GM23338 (cell line): ENCODE measurements at regions not wholly inside any gene's neighbourhood (a gene's known extent, or its start where the extent isn't known, plus 50 kb on each side); places are given as distances from the start of the nearest gene placed in this dataset.

Experiments
- ATAC-seq: fragments of 200-7000 bp; cut with Tn5 transposase; 3 replicates; pipeline ENCODE4 v1.9.1; 2020
- DNase-seq: peaks from one replicate; pipeline ENCODE4 v3.0.0-alpha.2; 2015; ENCODE audit warnings: low spot score
- H2AFZ ChIP-seq: fragments of 200-600 bp; sonication (generic); 2 replicates; pipeline ENCODE4 v1.8.0; 2016; ENCODE audit warnings: antibody characterized with exemption, mild to moderate bottlenecking, moderate library complexity
- H3F3A ChIP-seq: fragments of 200-600 bp; sonication (generic); replicated peaks from 2 replicates; pipeline ENCODE4 v1.8.0; 2017; ENCODE audit warnings: antibody characterized with exemption, mixed run types, low read depth
- H3K27ac ChIP-seq: fragments of 200-600 bp; sonication (generic); 2 replicates; pipeline ENCODE4 v1.6.1; 2016; ENCODE audit warnings: low read depth
- H3K27me3 ChIP-seq: fragments of 200-600 bp; sonication (generic); 2 replicates; pipeline ENCODE4 v1.8.0; 2016; ENCODE audit warnings: mild to moderate bottlenecking, mixed run types, moderate library complexity; ENCODE audit not compliant: insufficient read depth
- H3K36me3 ChIP-seq: fragments of 200-600 bp; sonication (generic); 2 replicates; pipeline ENCODE4 v1.8.0; 2016; ENCODE audit warnings: mild to moderate bottlenecking; ENCODE audit not compliant: insufficient read depth
- H3K4me1 ChIP-seq: fragments of 200-600 bp; sonication (generic); 2 replicates; pipeline ENCODE4 v1.8.0; 2016; ENCODE audit warnings: mild to moderate bottlenecking, moderate library complexity; ENCODE audit not compliant: insufficient read depth
- H3K4me2 ChIP-seq: fragments of 200-600 bp; sonication (generic); 2 replicates; pipeline ENCODE4 v1.7.1; 2017; ENCODE audit warnings: mixed run types
- H3K4me3 ChIP-seq: fragments of 200-600 bp; sonication (generic); 2 replicates; pipeline ENCODE4 v1.6.1; 2016; ENCODE audit warnings: mixed run types
- H3K79me2 ChIP-seq: fragments of 200-600 bp; sonication (generic); replicated peaks from 2 replicates; pipeline ENCODE4 v1.8.0; 2017; ENCODE audit warnings: mild to moderate bottlenecking; ENCODE audit not compliant: insufficient read depth
- H3K9me2 ChIP-seq: fragments of 200-600 bp; sonication (generic); 2 replicates; pipeline ENCODE4 v1.8.0; 2017; ENCODE audit not compliant: insufficient read depth
- H4K20me1 ChIP-seq: fragments of 200-600 bp; sonication (generic); replicated peaks from 2 replicates; pipeline ENCODE4 v1.8.0; 2017; ENCODE audit warnings: mild to moderate bottlenecking; ENCODE audit not compliant: insufficient read depth
- H3K27ac Mint-ChIP-seq: 2 replicates; pipeline ENCODE4 v1.8.0; 2020; ENCODE audit warnings: inconsistent platforms, mild to moderate bottlenecking, moderate library complexity, mixed read lengths
- H3K27me3 Mint-ChIP-seq: 3 replicates; pipeline ENCODE4 v1.8.0; 2022; ENCODE audit warnings: low read depth, mild to moderate bottlenecking, moderate library complexity, mixed read lengths, inconsistent platforms; ENCODE audit not compliant: insufficient read depth, poor library complexity
- H3K36me3 Mint-ChIP-seq: 3 replicates; pipeline ENCODE4 v1.8.0; 2021; ENCODE audit warnings: low read depth, mild to moderate bottlenecking, inconsistent platforms, moderate library complexity, mixed read lengths
- H3K4me1 Mint-ChIP-seq: 3 replicates; pipeline ENCODE4 v1.8.0; 2020; ENCODE audit warnings: mild to moderate bottlenecking, inconsistent platforms, mixed read lengths
- H3K4me3 Mint-ChIP-seq: 3 replicates; pipeline ENCODE4 v1.8.0; 2021; ENCODE audit warnings: moderate library complexity, mild to moderate bottlenecking, inconsistent platforms, mixed read lengths
- H3K9me3 Mint-ChIP-seq: 3 replicates; pipeline ENCODE4 v1.8.0; 2020; ENCODE audit warnings: moderate library complexity, mild to moderate bottlenecking, inconsistent platforms, mixed read lengths
- CREB1 ChIP-seq: fragments of 250-450 bp; sonication (Bioruptor Pico); IDR thresholded peaks from 2 replicates; pipeline ENCODE4 v1.5.0; 2020; ENCODE audit warnings: low read depth, mild to moderate bottlenecking, moderate library complexity
- CTCF ChIP-seq, 2 experiments: fragments of 200-600 bp in 1 of 2; sonication (generic) in 1 of 2; conservative IDR thresholded peaks; 2 replicates each; pipeline versions ENCODE4 v1.5.1 to v1.6.1; 2016 to 2017; ENCODE audit warnings: antibody characterized with exemption in 2 of 2, low read depth in 2 of 2, mild to moderate bottlenecking in 2 of 2, moderate library complexity in 1 of 2
- ETS1 ChIP-seq: IDR thresholded peaks from 2 replicates; pipeline ENCODE4 v1.6.1; 2016; ENCODE audit warnings: antibody characterized with exemption
- EZH2phosphoT487 ChIP-seq: fragments of 200-600 bp; sonication (generic); IDR thresholded peaks from one replicate; pipeline ENCODE4 v1.8.1; 2018; ENCODE audit warnings: antibody characterized with exemption; ENCODE audit not compliant: unreplicated experiment
- JUNB ChIP-seq: IDR thresholded peaks from one replicate; pipeline ENCODE4 v1.6.1; 2016; ENCODE audit warnings: antibody characterized with exemption; ENCODE audit not compliant: unreplicated experiment
- NANOG ChIP-seq: IDR thresholded peaks from 2 replicates; pipeline ENCODE4 v1.6.1; 2016; ENCODE audit warnings: antibody characterized with exemption, borderline replicate concordance
- POLR2AphosphoS5 ChIP-seq: IDR thresholded peaks from 2 replicates; pipeline ENCODE4 v1.6.1; 2016; ENCODE audit warnings: antibody characterized with exemption, low read depth
- REST ChIP-seq: IDR thresholded peaks from one replicate; pipeline ENCODE4 v1.6.1; 2018; ENCODE audit warnings: antibody characterized with exemption; ENCODE audit not compliant: unreplicated experiment
- STAT1 ChIP-seq: IDR thresholded peaks from one replicate; pipeline ENCODE4 v1.6.1; 2016; ENCODE audit warnings: antibody characterized with exemption; ENCODE audit not compliant: unreplicated experiment
- ZNF114 ChIP-seq: fragments of 250-450 bp; sonication (Bioruptor Pico); IDR thresholded peaks from 2 replicates; pipeline ENCODE4 v1.5.0; 2020; ENCODE audit warnings: mild to moderate bottlenecking, moderate library complexity
- ZNF331 ChIP-seq: fragments of 250-450 bp; sonication (Bioruptor Pico); IDR thresholded peaks from 2 replicates; pipeline ENCODE4 v1.5.0; 2020; ENCODE audit warnings: low read depth, mild to moderate bottlenecking, moderate library complexity
- ZNF462 ChIP-seq: fragments of 250-450 bp; sonication (Bioruptor Pico); IDR thresholded peaks from 2 replicates; pipeline ENCODE4 v1.5.0; 2020; ENCODE audit warnings: mild to moderate bottlenecking, moderate library complexity

GRCh38 chr1:30541721-30542485 lies 181.5 kb downstream of the MATN1 start (continued):
- TF ChIP-seq REST (no peak), CTCF (conservative IDR thresholded peaks at IDR 0.05; ENCODE audit: low read depth in 2 of 2) (no peak), JUNB (no peak), CREB1 (CRISPR knock-in tag) (no peak), NANOG (no peak), ETS1 (no peak), STAT1 (no peak), ZNF114 (CRISPR knock-in tag) (no peak), EZH2phosphoT487 (no peak)

GRCh38 chr1:30540611-30541192 lies 182.7 kb downstream of the MATN1 start:
- peaks cover 4% of the 10 kb centered on the region; the same call in 2 of the 3 replicates for H3K36me3 Mint-ChIP-seq
- H4K20me1 ChIP-seq, result no peaks in the 10 kb centered on the region
- H3K27ac ChIP-seq, result no peak overlapping the region
- no peak overlapping the region for H3K4me2 ChIP-seq
- H3K27me3 Mint-ChIP-seq, result peaks cover 5% of the 10 kb centered on the region
- no peaks in the 10 kb centered on the region for H3K79me2 ChIP-seq
- no peaks in the 10 kb centered on the region for H3K4me1 ChIP-seq
- H3K4me1 Mint-ChIP-seq, result 0 out of 3 replicates have a peak, but pooled peaks cover 4% of the 10 kb centered on the region
- no peaks in the 10 kb centered on the region for H3K27me3 ChIP-seq
- 0 out of 2 replicates have a peak, but pooled peaks cover 3% of the 10 kb centered on the region for H3K9me2 ChIP-seq
- H2AFZ ChIP-seq, result no peak overlapping the region
- H3K4me3 Mint-ChIP-seq, result no peak overlapping the region
- peaks cover 13% of the 10 kb centered on the region for H3K9me3 Mint-ChIP-seq
- no peaks in the 10 kb centered on the region for H3K36me3 ChIP-seq
- no peak for DNase-seq
- no peak overlapping the region for H3K4me3 ChIP-seq
- H3F3A ChIP-seq, result no peaks in the 10 kb centered on the region
- no peak overlapping the region for H3K27ac Mint-ChIP-seq
- ATAC-seq, result no peak
- TF ChIP-seq ZNF331 (CRISPR knock-in tag) (no peak), CREB1 (CRISPR knock-in tag) (no peak), EZH2phosphoT487 (no peak), ZNF462 (CRISPR knock-in tag) (no peak), POLR2AphosphoS5 (no peak)
